ENCODE measurements at regions not wholly inside any gene's neighbourhood (a gene's known extent, or its start where the extent isn't known, plus 50 kb on each side); places are given as distances from the start of the nearest gene placed in this dataset.

DNA sequence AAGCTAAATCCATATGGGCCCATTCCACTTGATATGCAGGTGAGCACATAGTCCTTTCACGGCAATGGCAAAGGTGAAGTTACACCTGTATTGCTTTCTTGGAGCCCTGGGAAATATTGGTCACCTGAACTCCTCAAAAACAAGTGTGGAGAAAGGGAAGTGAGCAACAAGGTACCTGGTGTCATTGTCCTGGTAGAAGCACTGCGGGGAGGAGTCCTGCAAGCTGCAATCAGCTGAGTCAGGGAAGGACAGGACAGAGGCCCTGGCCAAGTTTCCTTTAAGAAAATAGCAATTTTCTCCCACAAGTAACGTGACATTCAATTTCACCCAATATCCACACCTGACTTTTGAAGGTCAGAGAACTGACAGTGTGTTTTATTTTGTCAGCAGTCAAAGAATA lies 389.1 kb downstream of the IRS2 start:
- TF ChIP-seq YY1 (IDR thresholded peaks at IDR 0.05; ENCODE audit: extremely low read depth, insufficient replicate concordance, low read depth, low read length) (no peak), ZNF274 (IDR thresholded peaks at IDR 0.05; ENCODE audit: low read depth, low read length) (no peak), POLR2A (IDR thresholded peaks at IDR 0.05; ENCODE audit: borderline replicate concordance, extremely low read depth, insufficient read depth, insufficient read length) (no peak), EZH2phosphoT487 (IDR thresholded peaks at IDR 0.05; ENCODE audit: borderline replicate concordance) (no peak), SIN3A (IDR thresholded peaks at IDR 0.05; ENCODE audit: low read depth) (no peak), ZFX (IDR thresholded peaks at IDR 0.05) (no peak), CBX3 (IDR thresholded peaks at IDR 0.05; ENCODE audit: low read depth) (no peak), CEBPB (IDR thresholded peaks at IDR 0.05; ENCODE audit: low read depth) (no peak), EGR1 (IDR thresholded peaks at IDR 0.05; ENCODE audit: low read depth) (no peak), RAD21 (IDR thresholded peaks at IDR 0.05; ENCODE audit: low read depth) (no peak), JUND (IDR thresholded peaks at IDR 0.05) (no peak), FOSL1 (IDR thresholded peaks at IDR 0.05; ENCODE audit: low read depth) (no peak), SP1 (IDR thresholded peaks at IDR 0.05; ENCODE audit: low read depth) (no peak)
- TF ChIP-seq, protein P1, sequence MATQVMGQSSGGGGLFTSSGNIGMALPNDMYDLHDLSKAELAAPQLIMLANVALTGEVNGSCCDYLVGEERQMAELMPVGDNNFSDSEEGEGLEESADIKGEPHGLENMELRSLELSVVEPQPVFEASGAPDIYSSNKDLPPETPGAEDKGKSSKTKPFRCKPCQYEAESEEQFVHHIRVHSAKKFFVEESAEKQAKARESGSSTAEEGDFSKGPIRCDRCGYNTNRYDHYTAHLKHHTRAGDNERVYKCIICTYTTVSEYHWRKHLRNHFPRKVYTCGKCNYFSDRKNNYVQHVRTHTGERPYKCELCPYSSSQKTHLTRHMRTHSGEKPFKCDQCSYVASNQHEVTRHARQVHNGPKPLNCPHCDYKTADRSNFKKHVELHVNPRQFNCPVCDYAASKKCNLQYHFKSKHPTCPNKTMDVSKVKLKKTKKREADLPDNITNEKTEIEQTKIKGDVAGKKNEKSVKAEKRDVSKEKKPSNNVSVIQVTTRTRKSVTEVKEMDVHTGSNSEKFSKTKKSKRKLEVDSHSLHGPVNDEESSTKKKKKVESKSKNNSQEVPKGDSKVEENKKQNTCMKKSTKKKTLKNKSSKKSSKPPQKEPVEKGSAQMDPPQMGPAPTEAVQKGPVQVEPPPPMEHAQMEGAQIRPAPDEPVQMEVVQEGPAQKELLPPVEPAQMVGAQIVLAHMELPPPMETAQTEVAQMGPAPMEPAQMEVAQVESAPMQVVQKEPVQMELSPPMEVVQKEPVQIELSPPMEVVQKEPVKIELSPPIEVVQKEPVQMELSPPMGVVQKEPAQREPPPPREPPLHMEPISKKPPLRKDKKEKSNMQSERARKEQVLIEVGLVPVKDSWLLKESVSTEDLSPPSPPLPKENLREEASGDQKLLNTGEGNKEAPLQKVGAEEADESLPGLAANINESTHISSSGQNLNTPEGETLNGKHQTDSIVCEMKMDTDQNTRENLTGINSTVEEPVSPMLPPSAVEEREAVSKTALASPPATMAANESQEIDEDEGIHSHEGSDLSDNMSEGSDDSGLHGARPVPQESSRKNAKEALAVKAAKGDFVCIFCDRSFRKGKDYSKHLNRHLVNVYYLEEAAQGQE (IDR thresholded peaks at IDR 0.05; ENCODE audit: low read depth): no peak
- TF ChIP-seq, protein P2, sequence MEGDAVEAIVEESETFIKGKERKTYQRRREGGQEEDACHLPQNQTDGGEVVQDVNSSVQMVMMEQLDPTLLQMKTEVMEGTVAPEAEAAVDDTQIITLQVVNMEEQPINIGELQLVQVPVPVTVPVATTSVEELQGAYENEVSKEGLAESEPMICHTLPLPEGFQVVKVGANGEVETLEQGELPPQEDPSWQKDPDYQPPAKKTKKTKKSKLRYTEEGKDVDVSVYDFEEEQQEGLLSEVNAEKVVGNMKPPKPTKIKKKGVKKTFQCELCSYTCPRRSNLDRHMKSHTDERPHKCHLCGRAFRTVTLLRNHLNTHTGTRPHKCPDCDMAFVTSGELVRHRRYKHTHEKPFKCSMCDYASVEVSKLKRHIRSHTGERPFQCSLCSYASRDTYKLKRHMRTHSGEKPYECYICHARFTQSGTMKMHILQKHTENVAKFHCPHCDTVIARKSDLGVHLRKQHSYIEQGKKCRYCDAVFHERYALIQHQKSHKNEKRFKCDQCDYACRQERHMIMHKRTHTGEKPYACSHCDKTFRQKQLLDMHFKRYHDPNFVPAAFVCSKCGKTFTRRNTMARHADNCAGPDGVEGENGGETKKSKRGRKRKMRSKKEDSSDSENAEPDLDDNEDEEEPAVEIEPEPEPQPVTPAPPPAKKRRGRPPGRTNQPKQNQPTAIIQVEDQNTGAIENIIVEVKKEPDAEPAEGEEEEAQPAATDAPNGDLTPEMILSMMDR (IDR thresholded peaks at IDR 0.05 in 2 of 3, conservative IDR thresholded peaks at IDR 0.05 in 1 of 3; ENCODE audit: borderline replicate concordance in 1 of 3, insufficient read depth in 1 of 3, low read depth in 2 of 3, low read length in 2 of 3): no peak
- H3K27ac ChIP-seq (ENCODE audit: low read depth, low read length): no peak overlapping the region
- no peaks in the 10 kb centered on the region for H3K4me1 ChIP-seq (ENCODE audit: control insufficient read depth in 1 of 2, insufficient read depth in 2 of 2, low read length in 2 of 2)
- intact Hi-C loops (cut with micrococcal nuclease): no loop called here
- ChIA-PET POLR2A (no interaction called here), CTCF (no interaction called here), RAD21 (ENCODE audit: low non-redundant PET in 1 of 2, low total read pairs in 2 of 2, uncharacterized antibody in 2 of 2, unreplicated experiment in 2 of 2) (no interaction called here)
- H3K4me3 ChIP-seq (replicated peaks in 1 of 2; ENCODE audit: low read depth in 1 of 2, low read length in 2 of 2): no peak overlapping the region
- no peak overlapping the region for H3K9ac ChIP-seq (ENCODE audit: low read length)
- no peak overlapping the region for H3K4me2 ChIP-seq (ENCODE audit: low read length)
- H4K20me1 ChIP-seq (ENCODE audit: insufficient read depth): no peaks in the 10 kb centered on the region
- H2AFZ ChIP-seq (ENCODE audit: low read depth, low read length, poor library complexity, severe bottlenecking): no peak overlapping the region
- no peaks in the 10 kb centered on the region for H3K79me2 ChIP-seq (ENCODE audit: insufficient read depth, low read length)
- no peaks in the 10 kb centered on the region for H3K36me3 ChIP-seq (ENCODE audit: control insufficient read depth in 1 of 2, insufficient read depth in 2 of 2, low read length in 2 of 2)
- no peaks in the 10 kb centered on the region for H3K27me3 ChIP-seq (ENCODE audit: insufficient read depth, low read length)
- H3K9me3 ChIP-seq (ENCODE audit: control insufficient read depth in 1 of 2, insufficient read depth in 1 of 2, low read depth in 1 of 2, low read length in 2 of 2): no peaks in the 10 kb centered on the region
- DNase-seq (ENCODE audit: low read depth, low spot score): no peak
- H3K9me2 ChIP-seq (ENCODE audit: insufficient read depth): no peaks in the 10 kb centered on the region
- ATAC-seq: no peak
- BruUV-seq (replicated peaks): no TSS peak

All from HCT116 (cell line).